GM18867 (cell line): ENCODE measurements at regions not wholly inside any gene's neighbourhood (a gene's known extent, or its start where the extent isn't known, plus 50 kb on each side); places are given as distances from the start of the nearest gene placed in this dataset.
"Not testable (repeated sequence)": the region's sequence is repeated elsewhere in the genome, so short reads cannot be mapped to it uniquely, and the experiment has no call there.

Experiments
- ATAC-seq: cut with Tn5 transposase; IDR thresholded peaks from one replicate; pipeline ENCODE4 v1.9.1; 2021; ENCODE audit warnings: mild to moderate bottlenecking, moderate library complexity; ENCODE audit not compliant: unreplicated experiment

- no peak for ATAC-seq
Observed at GRCh38 chr6:141123497-141123896, 1009.2 kb upstream of the GJE1 start.

GRCh38 chr6:141123049-141123448 is 1009.7 kb upstream of the GJE1 start:
- no peak for ATAC-seq

- ATAC-seq, result no peak
Observed at GRCh38 chr6:141118991-141119390, 1013.7 kb upstream of the GJE1 start.

GRCh38 chr6:141117874-141118273 is 1014.9 kb upstream of the GJE1 start:
- no peak for ATAC-seq

GRCh38 chr6:141110481-141110880 is 1022.2 kb upstream of the GJE1 start:
- ATAC-seq, result no peak

- no peak for ATAC-seq
Observed at GRCh38 chr6:141107591-141108160, 1025.0 kb upstream of the GJE1 start.

GRCh38 chr6:141105481-141105880 is 1027.2 kb upstream of the GJE1 start:
- no peak for ATAC-seq

GRCh38 chr6:141103246-141103645 is 1029.5 kb upstream of the GJE1 start:
- no peak for ATAC-seq

GRCh38 chr6:141097471-141097870 is 1035.3 kb upstream of the GJE1 start:
- no peak for ATAC-seq

- ATAC-seq, result no peak
Observed at GRCh38 chr6:141095308-141095707, 1037.4 kb upstream of the GJE1 start.

- ATAC-seq, result no peak
Observed at GRCh38 chr6:141088171-141088570, 1044.6 kb upstream of the GJE1 start.

- peak; percentile 90 for ATAC-seq
Observed at GRCh38 chr6:141077355-141078333, 1055.1 kb upstream of the GJE1 start.

GRCh38 chr6:141057761-141058160 is 1075.0 kb upstream of the GJE1 start:
- no peak for ATAC-seq

- no peak for ATAC-seq
Observed at GRCh38 chr6:141056945-141057625, 1075.6 kb upstream of the GJE1 start.

- no peak for ATAC-seq
Observed at GRCh38 chr6:141050471-141050870, 1082.3 kb upstream of the GJE1 start.

- ATAC-seq, result no peak
Observed at GRCh38 chr6:141048451-141048850, 1084.3 kb upstream of the GJE1 start.

- ATAC-seq, result not testable (repeated sequence)
Observed at GRCh38 chr6:141046496-141046895, 1086.2 kb upstream of the GJE1 start.

GRCh38 chr6:141041596-141042087 is 1091.1 kb upstream of the GJE1 start:
- no peak for ATAC-seq

GRCh38 chr6:141035312-141036200 is 1097.2 kb upstream of the GJE1 start:
- no peak for ATAC-seq

- ATAC-seq, result no peak
Observed at GRCh38 chr6:141033101-141033500, 1099.6 kb upstream of the GJE1 start.
